RWPE2 (cell line): ENCODE measurements at regions not wholly inside any gene's neighbourhood (a gene's known extent, or its start where the extent isn't known, plus 50 kb on each side); places are given as distances from the start of the nearest gene placed in this dataset.

Source experiments
- ATAC-seq: fragments of 200-7000 bp; cut with Tn5 transposase; 3 replicates; pipeline ENCODE4 v1.9.1; 2021; ENCODE audit warnings: low read depth
- DNase-seq: peaks from one replicate; pipeline ENCODE4 v3.0.0-alpha.2; 2020; ENCODE audit warnings: low spot score
- H3K27ac ChIP-seq: fragments of 450-650 bp; 2 replicates; pipeline ENCODE4 v1.5.1; 2017; ENCODE audit warnings: mild to moderate bottlenecking; ENCODE audit not compliant: poor library complexity, severe bottlenecking
- H3K27me3 ChIP-seq: fragments of 250-450 bp; sonication (Bioruptor Pico); 2 replicates; pipeline ENCODE4 v1.5.1; 2021; ENCODE audit warnings: mild to moderate bottlenecking, moderate library complexity; ENCODE audit not compliant: insufficient read depth, poor library complexity, severe bottlenecking
- H3K36me3 ChIP-seq: fragments of 250-450 bp; sonication (Bioruptor Pico); 2 replicates; pipeline ENCODE4 v1.5.1; 2020; ENCODE audit warnings: low read depth, mild to moderate bottlenecking, moderate library complexity
- H3K4me1 ChIP-seq: fragments of 250-450 bp; sonication (Bioruptor Pico); 2 replicates; pipeline ENCODE4 v1.5.1; 2021; ENCODE audit warnings: mild to moderate bottlenecking, moderate library complexity; ENCODE audit not compliant: insufficient read depth, poor library complexity, severe bottlenecking
- H3K4me3 ChIP-seq: fragments of 250-450 bp; sonication (Bioruptor Pico); 2 replicates; pipeline ENCODE4 v1.5.1; 2021; ENCODE audit warnings: mild to moderate bottlenecking, moderate library complexity; ENCODE audit not compliant: severe bottlenecking
- H3K9me3 ChIP-seq: fragments of 250-450 bp; sonication (Bioruptor Pico); 2 replicates; pipeline ENCODE4 v1.5.1; 2021; ENCODE audit warnings: mild to moderate bottlenecking, moderate library complexity; ENCODE audit not compliant: severe bottlenecking
- TF ChIP-seq, protein P1 (sequence below): fragments of 450-650 bp; IDR thresholded peaks from one replicate; pipeline ENCODE4 v1.5.1; 2017; ENCODE audit warnings: mild to moderate bottlenecking, moderate library complexity; ENCODE audit not compliant: poor library complexity, severe bottlenecking

DNA sequence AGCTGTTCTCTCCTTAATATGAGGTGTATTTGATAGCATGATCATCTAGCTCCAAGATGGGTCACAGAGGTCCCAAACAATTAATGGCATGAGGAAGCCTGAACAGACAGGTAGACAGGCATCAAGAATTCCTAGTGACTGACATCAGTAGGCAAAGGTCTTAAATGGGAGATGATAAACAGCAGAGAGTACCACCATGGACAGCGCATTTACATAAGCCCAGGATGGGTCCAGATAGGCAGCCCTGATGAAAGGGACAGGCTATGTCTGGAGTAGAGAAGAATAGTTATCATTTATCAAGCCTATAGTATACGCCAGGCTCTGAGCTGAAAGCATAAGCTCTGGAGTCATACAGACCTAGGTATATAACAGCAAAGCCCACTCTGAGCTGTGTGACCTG, 434.7 kb upstream of the SETBP1 start:
- no peaks in the 10 kb centered on the region for H3K27me3 ChIP-seq
- no peak overlapping the region for H3K27ac ChIP-seq
- ATAC-seq (no peak), DNase-seq (no peak)
- no peak overlapping the region for H3K4me3 ChIP-seq
- no peaks in the 10 kb centered on the region for H3K4me1 ChIP-seq
- H3K36me3 ChIP-seq, result no peaks in the 10 kb centered on the region
- no peaks in the 10 kb centered on the region for H3K9me3 ChIP-seq
- TF ChIP-seq, protein P1, sequence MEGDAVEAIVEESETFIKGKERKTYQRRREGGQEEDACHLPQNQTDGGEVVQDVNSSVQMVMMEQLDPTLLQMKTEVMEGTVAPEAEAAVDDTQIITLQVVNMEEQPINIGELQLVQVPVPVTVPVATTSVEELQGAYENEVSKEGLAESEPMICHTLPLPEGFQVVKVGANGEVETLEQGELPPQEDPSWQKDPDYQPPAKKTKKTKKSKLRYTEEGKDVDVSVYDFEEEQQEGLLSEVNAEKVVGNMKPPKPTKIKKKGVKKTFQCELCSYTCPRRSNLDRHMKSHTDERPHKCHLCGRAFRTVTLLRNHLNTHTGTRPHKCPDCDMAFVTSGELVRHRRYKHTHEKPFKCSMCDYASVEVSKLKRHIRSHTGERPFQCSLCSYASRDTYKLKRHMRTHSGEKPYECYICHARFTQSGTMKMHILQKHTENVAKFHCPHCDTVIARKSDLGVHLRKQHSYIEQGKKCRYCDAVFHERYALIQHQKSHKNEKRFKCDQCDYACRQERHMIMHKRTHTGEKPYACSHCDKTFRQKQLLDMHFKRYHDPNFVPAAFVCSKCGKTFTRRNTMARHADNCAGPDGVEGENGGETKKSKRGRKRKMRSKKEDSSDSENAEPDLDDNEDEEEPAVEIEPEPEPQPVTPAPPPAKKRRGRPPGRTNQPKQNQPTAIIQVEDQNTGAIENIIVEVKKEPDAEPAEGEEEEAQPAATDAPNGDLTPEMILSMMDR, result no peak

DNA sequence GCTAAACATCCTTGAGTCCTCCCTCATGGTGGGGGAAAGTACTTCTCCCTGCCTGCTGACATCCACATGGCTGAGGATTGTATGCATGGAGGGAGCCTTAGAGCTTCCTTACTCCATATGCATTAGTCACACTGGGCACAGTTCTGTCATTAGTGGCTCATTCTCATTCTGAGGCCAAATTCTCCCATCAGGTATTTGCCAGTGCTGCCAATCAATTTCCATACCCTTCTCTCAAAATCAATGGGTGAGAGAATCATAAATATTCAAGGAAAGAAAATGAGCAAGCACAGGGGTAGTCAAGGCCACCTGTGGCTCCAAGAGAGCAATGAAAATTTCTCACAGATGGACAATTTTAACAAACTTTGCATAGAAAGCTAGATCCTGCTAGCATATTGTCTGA, 422.6 kb upstream of the SETBP1 start:
- peaks cover 2% of the 10 kb centered on the region for H3K9me3 ChIP-seq
- no peak for DNase-seq
- no peak overlapping the region for H3K4me3 ChIP-seq
- H3K27ac ChIP-seq, result no peak overlapping the region
- no peak for ATAC-seq
- H3K4me1 ChIP-seq, result no peaks in the 10 kb centered on the region
- H3K36me3 ChIP-seq, result no peaks in the 10 kb centered on the region
- TF ChIP-seq, protein P1, result no peak
- no peaks in the 10 kb centered on the region for H3K27me3 ChIP-seq

DNA sequence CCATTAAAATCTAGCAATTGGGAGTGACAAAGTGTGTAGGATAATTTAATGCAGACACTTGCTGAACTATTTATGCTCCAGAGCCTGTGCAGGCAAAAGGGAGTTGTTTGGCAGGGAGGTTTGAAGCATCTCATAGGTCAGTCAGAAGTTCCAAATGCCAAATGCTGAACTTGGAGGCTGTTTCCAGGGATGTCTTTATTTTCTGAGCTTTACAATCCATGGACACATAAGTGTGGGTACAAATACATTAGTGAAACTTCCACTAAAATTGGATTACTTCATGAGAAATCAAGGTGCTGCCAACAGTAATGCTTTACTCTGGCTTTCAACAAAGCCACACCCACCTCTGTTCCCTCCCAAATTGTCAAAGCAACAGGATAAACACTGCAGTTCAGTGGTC, 422.1 kb upstream of the SETBP1 start:
- no peak overlapping the region for H3K4me3 ChIP-seq
- no peak overlapping the region for H3K27ac ChIP-seq
- TF ChIP-seq, protein P1, result no peak
- H3K9me3 ChIP-seq, result peaks cover 2% of the 10 kb centered on the region
- no peaks in the 10 kb centered on the region for H3K36me3 ChIP-seq
- ATAC-seq (no peak), DNase-seq (no peak)
- no peaks in the 10 kb centered on the region for H3K27me3 ChIP-seq
- no peaks in the 10 kb centered on the region for H3K4me1 ChIP-seq

DNA sequence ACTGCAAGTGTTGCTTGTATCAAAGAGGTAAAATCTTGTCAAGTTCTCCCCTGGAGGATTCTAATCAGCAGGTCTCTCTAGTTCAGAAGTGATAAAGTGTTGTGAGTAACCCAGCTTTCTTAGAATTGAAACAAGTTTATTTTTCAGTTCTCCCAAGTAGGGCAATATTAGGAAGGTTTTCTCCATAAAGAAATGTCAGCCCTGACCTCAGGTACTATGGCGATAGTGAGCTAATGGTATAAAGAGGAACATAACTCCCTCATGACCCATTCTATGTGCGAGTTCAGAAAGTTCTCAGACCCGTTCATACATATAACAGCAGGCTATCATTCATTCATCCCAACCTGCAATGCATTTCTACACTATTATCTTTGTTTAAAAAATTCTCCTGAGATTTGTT, 421.1 kb upstream of the SETBP1 start:
- Histone ChIP-seq H3K27me3 (no peaks in the 10 kb centered on the region), H3K4me3 (no peak overlapping the region), H3K9me3 (peaks cover 2% of the 10 kb centered on the region), H3K27ac (no peak overlapping the region), H3K4me1 (no peaks in the 10 kb centered on the region), H3K36me3 (no peaks in the 10 kb centered on the region)
- no peak for ATAC-seq
- DNase-seq, result no peak
- TF ChIP-seq, protein P1, result no peak

DNA sequence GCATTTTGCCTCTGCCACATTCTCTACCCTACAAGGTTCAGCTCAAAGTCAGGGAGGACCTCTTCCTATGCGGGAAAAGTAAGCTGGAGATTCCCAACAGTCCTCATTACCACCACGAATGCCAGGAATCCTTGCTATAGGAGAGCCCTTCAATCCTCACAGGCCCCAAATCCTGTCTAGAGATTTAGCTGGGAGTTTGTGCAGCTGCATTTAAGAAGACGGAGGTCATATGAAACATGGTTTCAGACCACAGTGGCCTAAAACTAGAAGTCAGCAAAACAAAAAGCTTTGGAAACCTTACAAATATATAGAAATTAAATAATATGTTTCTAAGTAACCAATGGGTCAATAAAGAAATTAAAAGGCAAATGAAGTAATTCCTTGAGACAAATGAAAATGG, 415.3 kb upstream of the SETBP1 start:
- H3K4me3 ChIP-seq, result no peak overlapping the region

More for the DNA sequence above, 415.3 kb upstream of the SETBP1 start:
- ATAC-seq (no peak), DNase-seq (no peak)
- H3K4me1 ChIP-seq, result no peaks in the 10 kb centered on the region
- H3K9me3 ChIP-seq, result peaks cover 2% of the 10 kb centered on the region
- H3K27me3 ChIP-seq, result no peaks in the 10 kb centered on the region
- no peak overlapping the region for H3K27ac ChIP-seq
- TF ChIP-seq, protein P1, result no peak
- H3K36me3 ChIP-seq, result no peaks in the 10 kb centered on the region
